ENCODE measurements at regions not wholly inside any gene's neighbourhood (a gene's known extent, or its start where the extent isn't known, plus 50 kb on each side); places are given as distances from the start of the nearest gene placed in this dataset.
A peak's percentile ranks its signal among the peaks of the same experiment; 100 is the strongest.

GRCh38 chr11:19347911-19348310 is 107.2 kb upstream of the E2F8 start:
- BruUV-seq (replicated peaks), result no TSS peak
- POLR2A ChIA-PET, result no interaction called here
- Histone ChIP-seq H3K27me3 (ENCODE audit: control insufficient read depth, insufficient read depth, low read length) (peaks cover 56% of the 10 kb centered on the region), H3K4me1 (ENCODE audit: control insufficient read depth, insufficient read depth, low read length) (no peaks in the 10 kb centered on the region), H3K9me3 (ENCODE audit: control insufficient read depth, insufficient read depth, low read depth, low read length) (no peaks in the 10 kb centered on the region), H3K27ac (ENCODE audit: low read length) (no peak overlapping the region), H3K4me3 (ENCODE audit: low read depth in 2 of 2, low read length in 2 of 2) (no peak overlapping the region), H3K36me3 (ENCODE audit: control insufficient read depth, insufficient read depth, low read length) (no peaks in the 10 kb centered on the region)
- no peak for ATAC-seq
- no peak for DNase-seq (ENCODE audit: low read depth, low spot score)
- in situ Hi-C loops (cut with HindIII; ENCODE audit: low pct_unique_long_range_greater_than_20kb, low sequenced_read_pairs) (no loop called here), intact Hi-C loops (cut with micrococcal nuclease; ENCODE audit: unreplicated experiment) (no loop called here)
- TF ChIP-seq, protein P1, sequence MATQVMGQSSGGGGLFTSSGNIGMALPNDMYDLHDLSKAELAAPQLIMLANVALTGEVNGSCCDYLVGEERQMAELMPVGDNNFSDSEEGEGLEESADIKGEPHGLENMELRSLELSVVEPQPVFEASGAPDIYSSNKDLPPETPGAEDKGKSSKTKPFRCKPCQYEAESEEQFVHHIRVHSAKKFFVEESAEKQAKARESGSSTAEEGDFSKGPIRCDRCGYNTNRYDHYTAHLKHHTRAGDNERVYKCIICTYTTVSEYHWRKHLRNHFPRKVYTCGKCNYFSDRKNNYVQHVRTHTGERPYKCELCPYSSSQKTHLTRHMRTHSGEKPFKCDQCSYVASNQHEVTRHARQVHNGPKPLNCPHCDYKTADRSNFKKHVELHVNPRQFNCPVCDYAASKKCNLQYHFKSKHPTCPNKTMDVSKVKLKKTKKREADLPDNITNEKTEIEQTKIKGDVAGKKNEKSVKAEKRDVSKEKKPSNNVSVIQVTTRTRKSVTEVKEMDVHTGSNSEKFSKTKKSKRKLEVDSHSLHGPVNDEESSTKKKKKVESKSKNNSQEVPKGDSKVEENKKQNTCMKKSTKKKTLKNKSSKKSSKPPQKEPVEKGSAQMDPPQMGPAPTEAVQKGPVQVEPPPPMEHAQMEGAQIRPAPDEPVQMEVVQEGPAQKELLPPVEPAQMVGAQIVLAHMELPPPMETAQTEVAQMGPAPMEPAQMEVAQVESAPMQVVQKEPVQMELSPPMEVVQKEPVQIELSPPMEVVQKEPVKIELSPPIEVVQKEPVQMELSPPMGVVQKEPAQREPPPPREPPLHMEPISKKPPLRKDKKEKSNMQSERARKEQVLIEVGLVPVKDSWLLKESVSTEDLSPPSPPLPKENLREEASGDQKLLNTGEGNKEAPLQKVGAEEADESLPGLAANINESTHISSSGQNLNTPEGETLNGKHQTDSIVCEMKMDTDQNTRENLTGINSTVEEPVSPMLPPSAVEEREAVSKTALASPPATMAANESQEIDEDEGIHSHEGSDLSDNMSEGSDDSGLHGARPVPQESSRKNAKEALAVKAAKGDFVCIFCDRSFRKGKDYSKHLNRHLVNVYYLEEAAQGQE (IDR thresholded peaks at IDR 0.05; ENCODE audit: insufficient read depth in 1 of 2, low read depth in 2 of 2, low read length in 1 of 2), result no peak
- TF ChIP-seq, protein P2, sequence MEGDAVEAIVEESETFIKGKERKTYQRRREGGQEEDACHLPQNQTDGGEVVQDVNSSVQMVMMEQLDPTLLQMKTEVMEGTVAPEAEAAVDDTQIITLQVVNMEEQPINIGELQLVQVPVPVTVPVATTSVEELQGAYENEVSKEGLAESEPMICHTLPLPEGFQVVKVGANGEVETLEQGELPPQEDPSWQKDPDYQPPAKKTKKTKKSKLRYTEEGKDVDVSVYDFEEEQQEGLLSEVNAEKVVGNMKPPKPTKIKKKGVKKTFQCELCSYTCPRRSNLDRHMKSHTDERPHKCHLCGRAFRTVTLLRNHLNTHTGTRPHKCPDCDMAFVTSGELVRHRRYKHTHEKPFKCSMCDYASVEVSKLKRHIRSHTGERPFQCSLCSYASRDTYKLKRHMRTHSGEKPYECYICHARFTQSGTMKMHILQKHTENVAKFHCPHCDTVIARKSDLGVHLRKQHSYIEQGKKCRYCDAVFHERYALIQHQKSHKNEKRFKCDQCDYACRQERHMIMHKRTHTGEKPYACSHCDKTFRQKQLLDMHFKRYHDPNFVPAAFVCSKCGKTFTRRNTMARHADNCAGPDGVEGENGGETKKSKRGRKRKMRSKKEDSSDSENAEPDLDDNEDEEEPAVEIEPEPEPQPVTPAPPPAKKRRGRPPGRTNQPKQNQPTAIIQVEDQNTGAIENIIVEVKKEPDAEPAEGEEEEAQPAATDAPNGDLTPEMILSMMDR (IDR thresholded peaks at IDR 0.05), result no peak
- TF ChIP-seq POLR2AphosphoS5 (IDR thresholded peaks at IDR 0.05; ENCODE audit: low read depth, low read length) (no peak), TCF7L2 (IDR thresholded peaks at IDR 0.05; ENCODE audit: low read depth, low read length) (no peak), SIN3A (IDR thresholded peaks at IDR 0.05; ENCODE audit: borderline replicate concordance, insufficient read depth, low read depth, low read length) (no peak)
- CTCF ChIA-PET, result no interaction called here

DNA sequence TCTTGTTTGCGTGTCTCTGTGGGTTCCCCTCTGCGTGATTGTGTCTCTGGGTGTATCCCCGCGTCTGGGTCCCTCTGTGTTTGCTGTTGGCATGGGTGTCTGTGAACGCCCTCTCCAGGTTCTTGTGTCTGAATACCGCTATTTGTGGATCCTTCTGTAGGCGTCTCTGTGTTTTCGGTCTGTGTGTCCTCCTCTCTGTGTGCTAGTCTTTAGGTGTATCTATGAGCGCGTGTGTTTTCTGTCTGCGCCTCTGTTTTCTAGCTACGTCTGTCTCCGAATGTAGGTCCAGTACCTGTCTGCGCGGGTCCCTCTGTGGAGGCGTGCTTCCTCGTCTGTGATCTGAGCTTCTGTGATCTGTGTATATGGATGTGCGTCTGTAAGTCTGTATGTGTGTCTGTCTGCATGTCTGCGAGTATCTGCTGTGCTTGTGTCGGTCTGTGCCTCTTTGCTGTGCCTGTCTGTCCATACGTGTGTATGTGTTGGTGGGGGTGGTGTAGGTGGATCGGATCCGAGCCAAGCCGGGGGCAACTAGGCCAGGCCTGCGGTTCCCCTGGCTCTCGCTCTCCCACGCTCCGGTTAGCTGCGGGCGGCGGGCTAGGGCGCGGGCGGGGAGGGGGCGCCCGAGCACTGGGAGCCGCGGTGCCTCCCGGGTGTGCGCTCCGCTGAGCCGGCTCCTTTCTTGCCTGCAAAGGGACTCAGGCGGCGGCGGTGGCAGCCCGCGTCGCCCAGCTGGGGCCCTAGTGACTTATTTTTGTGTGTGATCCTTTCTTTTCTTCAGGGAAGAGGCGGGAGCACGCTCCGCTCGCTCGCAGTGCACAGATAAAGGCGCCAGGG is 105.3 kb upstream of the E2F8 start:
- intact Hi-C loops (cut with micrococcal nuclease; ENCODE audit: unreplicated experiment) (no loop called here), in situ Hi-C loops (cut with HindIII; ENCODE audit: low pct_unique_long_range_greater_than_20kb, low sequenced_read_pairs) (no loop called here)
- H3K36me3 ChIP-seq (ENCODE audit: control insufficient read depth, insufficient read depth, low read length), result no peaks in the 10 kb centered on the region
- no TSS peak for BruUV-seq (replicated peaks)
- no peaks in the 10 kb centered on the region for H3K4me1 ChIP-seq (ENCODE audit: control insufficient read depth, insufficient read depth, low read length)
- no peak overlapping the region for H3K27ac ChIP-seq (ENCODE audit: low read length)
- POLR2A ChIA-PET, result no interaction called here
- ATAC-seq (peak; percentile 49), DNase-seq (ENCODE audit: low read depth, low spot score) (no peak)
- TF ChIP-seq TCF7L2 (IDR thresholded peaks at IDR 0.05; ENCODE audit: low read depth, low read length) (no peak), POLR2AphosphoS5 (IDR thresholded peaks at IDR 0.05; ENCODE audit: low read depth, low read length) (no peak), SIN3A (IDR thresholded peaks at IDR 0.05; ENCODE audit: borderline replicate concordance, insufficient read depth, low read depth, low read length) (no peak)
- TF ChIP-seq, protein P1 (IDR thresholded peaks at IDR 0.05; ENCODE audit: insufficient read depth in 1 of 2, low read depth in 2 of 2, low read length in 1 of 2), result no peak
- TF ChIP-seq, protein P2 (IDR thresholded peaks at IDR 0.05), result no peak
- H3K9me3 ChIP-seq (ENCODE audit: control insufficient read depth, insufficient read depth, low read depth, low read length), result no peaks in the 10 kb centered on the region
- H3K27me3 ChIP-seq (ENCODE audit: control insufficient read depth, insufficient read depth, low read length), result peaks cover 60% of the 10 kb centered on the region
- peak overlapping the region in 1 of 2 experiments; percentile 32; a peak in 2 of 4 replicates for H3K4me3 ChIP-seq (ENCODE audit: low read depth in 2 of 2, low read length in 2 of 2)
- CTCF ChIA-PET, result no interaction called here
